DND-41 (cell line): ENCODE measurements at regions not wholly inside any gene's neighbourhood (a gene's known extent, or its start where the extent isn't known, plus 50 kb on each side); places are given as distances from the start of the nearest gene placed in this dataset.

Experiments
- ATAC-seq: fragments of 200-7000 bp; cut with Tn5 transposase; 3 replicates; pipeline ENCODE4 v1.9.1; 2021; ENCODE audit warnings: low read depth; ENCODE audit not compliant: insufficient read depth
- DNase-seq: peaks from one replicate; pipeline ENCODE4 v3.0.0-alpha.2; 2020
- H2AFZ ChIP-seq: 2 replicates; pipeline ENCODE4 v1.6.0; 2012; ENCODE audit warnings: low read depth, low read length
- H3K27ac ChIP-seq: 2 replicates; pipeline ENCODE4 v1.5.1; 2012; ENCODE audit warnings: low read length, inconsistent platforms
- H3K27me3 ChIP-seq: fragments of 200-600 bp; sonication (generic); 2 replicates; pipeline ENCODE4 v1.6.0; 2012; ENCODE audit warnings: low read length, mild to moderate bottlenecking, inconsistent platforms; ENCODE audit not compliant: insufficient read depth, poor library complexity
- H3K36me3 ChIP-seq: 2 replicates; pipeline ENCODE4 v1.5.1; 2012; ENCODE audit warnings: low read length, inconsistent platforms; ENCODE audit not compliant: insufficient read depth
- H3K4me1 ChIP-seq: 2 replicates; pipeline ENCODE4 v1.5.1; 2012; ENCODE audit warnings: mild to moderate bottlenecking, low read length; ENCODE audit not compliant: insufficient read depth
- H3K4me2 ChIP-seq: 2 replicates; pipeline ENCODE4 v1.6.0; 2012; ENCODE audit warnings: mild to moderate bottlenecking, moderate library complexity, low read length, inconsistent platforms; ENCODE audit not compliant: insufficient read depth
- H3K4me3 ChIP-seq, 2 experiments: fragments of 200-600 bp in 1 of 2; shearing (Covaris generic) in 1 of 2; 2 replicates each; pipeline ENCODE4 v1.5.1; 2012 to 2016; ENCODE audit warnings: inconsistent platforms in 2 of 2, low read length in 2 of 2, mild to moderate bottlenecking in 2 of 2, low read depth in 1 of 2, moderate library complexity in 1 of 2
- H3K79me2 ChIP-seq: 2 replicates; pipeline ENCODE4 v1.6.0; 2012; ENCODE audit warnings: low read length, inconsistent platforms; ENCODE audit not compliant: insufficient read depth
- H3K9ac ChIP-seq: 2 replicates; pipeline ENCODE4 v1.6.0; 2012; ENCODE audit warnings: low read depth, mild to moderate bottlenecking, inconsistent platforms, low read length, moderate library complexity
- H3K9me3 ChIP-seq: 2 replicates; pipeline ENCODE4 v1.5.1; 2012; ENCODE audit warnings: low read length, moderate library complexity, mild to moderate bottlenecking, inconsistent platforms; ENCODE audit not compliant: insufficient read depth, severe bottlenecking
- H4K20me1 ChIP-seq: 2 replicates; pipeline ENCODE4 v1.6.0; 2012; ENCODE audit warnings: low read length; ENCODE audit not compliant: insufficient read depth
- EZH2 ChIP-seq: IDR thresholded peaks from 3 replicates; pipeline ENCODE4 v1.6.1; 2012; ENCODE audit warnings: borderline replicate concordance, low read depth, mild to moderate bottlenecking, moderate library complexity, low read length, inconsistent platforms; ENCODE audit not compliant: severe bottlenecking
- TF ChIP-seq, protein P1 (sequence below): IDR thresholded peaks from 2 replicates; pipeline ENCODE4 v1.5.1; 2012; ENCODE audit warnings: borderline replicate concordance, low read length, moderate library complexity, mild to moderate bottlenecking; ENCODE audit not compliant: poor library complexity, severe bottlenecking; ENCODE audit errors: extremely low read depth

- Histone ChIP-seq H3K4me2 (no peak overlapping the region), H3K9me3 (no peaks in the 10 kb centered on the region), H3K27me3 (no peaks in the 10 kb centered on the region), H3K9ac (no peak overlapping the region), H3K4me3 (no peak overlapping the region), H4K20me1 (no peaks in the 10 kb centered on the region), H2AFZ (no peak overlapping the region), H3K4me1 (no peaks in the 10 kb centered on the region), H3K27ac (no peak overlapping the region), H3K79me2 (no peaks in the 10 kb centered on the region), H3K36me3 (no peaks in the 10 kb centered on the region)
- no peak for TF ChIP-seq EZH2
- TF ChIP-seq, protein P1, sequence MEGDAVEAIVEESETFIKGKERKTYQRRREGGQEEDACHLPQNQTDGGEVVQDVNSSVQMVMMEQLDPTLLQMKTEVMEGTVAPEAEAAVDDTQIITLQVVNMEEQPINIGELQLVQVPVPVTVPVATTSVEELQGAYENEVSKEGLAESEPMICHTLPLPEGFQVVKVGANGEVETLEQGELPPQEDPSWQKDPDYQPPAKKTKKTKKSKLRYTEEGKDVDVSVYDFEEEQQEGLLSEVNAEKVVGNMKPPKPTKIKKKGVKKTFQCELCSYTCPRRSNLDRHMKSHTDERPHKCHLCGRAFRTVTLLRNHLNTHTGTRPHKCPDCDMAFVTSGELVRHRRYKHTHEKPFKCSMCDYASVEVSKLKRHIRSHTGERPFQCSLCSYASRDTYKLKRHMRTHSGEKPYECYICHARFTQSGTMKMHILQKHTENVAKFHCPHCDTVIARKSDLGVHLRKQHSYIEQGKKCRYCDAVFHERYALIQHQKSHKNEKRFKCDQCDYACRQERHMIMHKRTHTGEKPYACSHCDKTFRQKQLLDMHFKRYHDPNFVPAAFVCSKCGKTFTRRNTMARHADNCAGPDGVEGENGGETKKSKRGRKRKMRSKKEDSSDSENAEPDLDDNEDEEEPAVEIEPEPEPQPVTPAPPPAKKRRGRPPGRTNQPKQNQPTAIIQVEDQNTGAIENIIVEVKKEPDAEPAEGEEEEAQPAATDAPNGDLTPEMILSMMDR, result no peak
- no peak for DNase-seq
- ATAC-seq, result no peak
Measured at GRCh38 chr12:127145241-127145928, 1121.6 kb upstream of the TMEM132C start.

GRCh38 chr12:127145929-127146789 lies 1120.8 kb upstream of the TMEM132C start:
- no peak overlapping the region for H3K4me3 ChIP-seq
- DNase-seq (no peak), ATAC-seq (no peak)
- no peaks in the 10 kb centered on the region for H3K79me2 ChIP-seq
- H3K27me3 ChIP-seq, result no peaks in the 10 kb centered on the region
- H3K4me1 ChIP-seq, result no peaks in the 10 kb centered on the region
- no peak overlapping the region for H3K9ac ChIP-seq
- H4K20me1 ChIP-seq, result no peaks in the 10 kb centered on the region
- H3K27ac ChIP-seq, result no peak overlapping the region
- no peak for TF ChIP-seq EZH2
- TF ChIP-seq, protein P1, result no peak
- H2AFZ ChIP-seq, result no peak overlapping the region
- H3K9me3 ChIP-seq, result no peaks in the 10 kb centered on the region
- no peak overlapping the region for H3K4me2 ChIP-seq
- H3K36me3 ChIP-seq, result no peaks in the 10 kb centered on the region

DNA sequence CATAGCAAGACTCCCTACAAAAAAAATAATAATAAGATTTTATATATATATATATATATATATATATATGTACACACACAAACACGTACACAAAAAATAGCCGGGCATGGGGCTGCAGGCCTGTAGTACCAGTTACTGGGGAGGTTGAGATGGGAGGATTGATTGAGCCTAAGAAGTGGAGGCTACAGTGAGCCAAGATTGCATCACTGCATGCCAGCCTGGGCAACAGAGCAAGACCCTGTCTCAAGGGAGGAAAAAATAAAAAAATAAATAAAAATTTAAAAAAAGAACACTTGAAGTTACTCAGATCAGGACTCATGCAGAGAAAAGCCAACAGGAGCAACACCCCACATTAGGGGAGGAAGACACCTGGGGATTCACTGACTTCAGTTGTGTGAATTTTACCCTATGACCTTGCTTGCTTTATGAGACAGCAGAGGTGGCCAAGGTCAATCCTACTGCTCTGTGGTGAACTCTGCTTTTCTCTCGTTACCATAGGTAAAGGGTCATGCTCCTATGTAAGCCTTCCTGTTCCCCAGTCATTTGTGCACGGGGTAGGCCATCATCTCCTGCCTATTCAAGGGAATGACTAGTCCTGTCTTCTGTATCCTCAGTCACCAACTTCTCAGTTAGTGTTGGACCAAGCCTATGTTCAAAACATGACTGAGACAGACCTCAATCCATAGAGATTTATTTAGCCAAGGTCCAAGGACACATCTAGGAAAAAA lies 1119.8 kb upstream of the TMEM132C start:
- Histone ChIP-seq H3K79me2 (no peaks in the 10 kb centered on the region), H3K4me2 (no peak overlapping the region), H3K27ac (no peak overlapping the region), H3K27me3 (no peaks in the 10 kb centered on the region), H2AFZ (no peak overlapping the region), H3K36me3 (no peaks in the 10 kb centered on the region), H3K9me3 (no peaks in the 10 kb centered on the region), H3K4me1 (no peaks in the 10 kb centered on the region), H3K9ac (no peak overlapping the region), H3K4me3 (no peak overlapping the region), H4K20me1 (no peaks in the 10 kb centered on the region)
- ATAC-seq (no peak), DNase-seq (no peak)
- TF ChIP-seq, protein P1, result no peak
- TF ChIP-seq EZH2, result no peak
